ENCODE measurements at regions not wholly inside any gene's neighbourhood (a gene's known extent, or its start where the extent isn't known, plus 50 kb on each side); places are given as distances from the start of the nearest gene placed in this dataset.

GRCh38 chr9:11103525-11103924 lies 490.7 kb upstream of the PTPRD start:
- Histone ChIP-seq H3K4me1 (ENCODE audit: control insufficient read depth, insufficient read depth, low read length) (no peaks in the 10 kb centered on the region), H3K4me3 (ENCODE audit: low read length) (no peak overlapping the region), H3K27me3 (ENCODE audit: control insufficient read depth, insufficient read depth, low read length) (no peaks in the 10 kb centered on the region), H3K9me3 (ENCODE audit: control insufficient read depth, insufficient read depth, low read length) (peaks cover 24% of the 10 kb centered on the region), H3K27ac (ENCODE audit: low read length) (no peak overlapping the region), H3K36me3 (ENCODE audit: control insufficient read depth, insufficient read depth, low read length) (no peaks in the 10 kb centered on the region)
- Mint-ChIP-seq H3K27me3 (ENCODE audit: low read depth in 2 of 2) (no peaks in the 10 kb centered on the region), H3K9me3 (peaks cover 18 to 23% of the 10 kb centered on the region in 2 donors), H3K27ac (no peak overlapping the region), H3K4me1 (no peaks in the 10 kb centered on the region), H3K36me3 (peaks cover 11% of the 10 kb centered on the region), H3K4me3 (no peak overlapping the region)
- intact Hi-C loops (cut with micrococcal nuclease), result no loop called here
- DNase-seq (no peak), ATAC-seq (no peak)
- no peak for TF ChIP-seq CTCF (IDR thresholded peaks at IDR 0.05)
- WGBS (ENCODE audit: insufficient coverage), result 64% methylated on average over 2 of the region's 2 CpGs

GRCh38 chr9:11107196-11107595 lies 494.4 kb upstream of the PTPRD start:
- Histone ChIP-seq H3K9me3 (ENCODE audit: control insufficient read depth, insufficient read depth, low read length) (peaks cover 22% of the 10 kb centered on the region), H3K36me3 (ENCODE audit: control insufficient read depth, insufficient read depth, low read length) (no peaks in the 10 kb centered on the region), H3K27me3 (ENCODE audit: control insufficient read depth, insufficient read depth, low read length) (no peaks in the 10 kb centered on the region), H3K4me3 (ENCODE audit: low read length) (no peak overlapping the region), H3K27ac (ENCODE audit: low read length) (no peak overlapping the region), H3K4me1 (ENCODE audit: control insufficient read depth, insufficient read depth, low read length) (no peaks in the 10 kb centered on the region)
- Mint-ChIP-seq H3K36me3 (peaks cover 41% of the 10 kb centered on the region), H3K4me3 (no peak overlapping the region), H3K27me3 (ENCODE audit: low read depth in 2 of 2) (no peaks in the 10 kb centered on the region), H3K4me1 (no peaks in the 10 kb centered on the region), H3K27ac (no peak overlapping the region), H3K9me3 (peaks cover 22 to 27% of the 10 kb centered on the region in 2 donors)
- ATAC-seq, result no peak
- 64% methylated on average over 8 of the region's 8 CpGs for WGBS (ENCODE audit: insufficient coverage)
- intact Hi-C loops (cut with micrococcal nuclease), result no loop called here
- TF ChIP-seq CTCF (IDR thresholded peaks at IDR 0.05), result no peak
- DNase-seq, result no peak

- Histone ChIP-seq H3K27ac (ENCODE audit: low read length) (no peak overlapping the region), H3K4me1 (ENCODE audit: control insufficient read depth, insufficient read depth, low read length) (no peaks in the 10 kb centered on the region), H3K4me3 (ENCODE audit: low read length) (no peak overlapping the region), H3K36me3 (ENCODE audit: control insufficient read depth, insufficient read depth, low read length) (no peaks in the 10 kb centered on the region), H3K27me3 (ENCODE audit: control insufficient read depth, insufficient read depth, low read length) (no peaks in the 10 kb centered on the region), H3K9me3 (ENCODE audit: control insufficient read depth, insufficient read depth, low read length) (peaks cover 3% of the 10 kb centered on the region)
- DNase-seq (no peak), ATAC-seq (no peak)
- Mint-ChIP-seq H3K36me3 (peaks cover 14% of the 10 kb centered on the region), H3K4me3 (no peak overlapping the region), H3K27ac (no peak overlapping the region), H3K9me3 (peaks cover 9 to 15% of the 10 kb centered on the region in 2 donors), H3K4me1 (no peaks in the 10 kb centered on the region), H3K27me3 (ENCODE audit: low read depth in 2 of 2) (no peaks in the 10 kb centered on the region)
- TF ChIP-seq CTCF (IDR thresholded peaks at IDR 0.05), result no peak
- intact Hi-C loops (cut with micrococcal nuclease), result no loop called here
- 64% methylated on average over 3 of the region's 3 CpGs for WGBS (ENCODE audit: insufficient coverage)
Observed at GRCh38 chr9:11128156-11128555, 515.4 kb upstream of the PTPRD start.

GRCh38 chr9:11135851-11136250 lies 523.0 kb upstream of the PTPRD start:
- DNase-seq (no peak), ATAC-seq (no peak)
- Mint-ChIP-seq H3K9me3 (peaks cover 11 to 14% of the 10 kb centered on the region in 2 donors), H3K4me3 (no peak overlapping the region), H3K4me1 (no peaks in the 10 kb centered on the region), H3K27ac (no peak overlapping the region), H3K36me3 (no peaks in the 10 kb centered on the region), H3K27me3 (ENCODE audit: low read depth in 2 of 2) (no peaks in the 10 kb centered on the region)
- 79% methylated on average over 3 of the region's 3 CpGs for WGBS (ENCODE audit: insufficient coverage)
- Histone ChIP-seq H3K27ac (ENCODE audit: low read length) (no peak overlapping the region), H3K9me3 (ENCODE audit: control insufficient read depth, insufficient read depth, low read length) (peaks cover 3% of the 10 kb centered on the region), H3K4me1 (ENCODE audit: control insufficient read depth, insufficient read depth, low read length) (no peaks in the 10 kb centered on the region), H3K27me3 (ENCODE audit: control insufficient read depth, insufficient read depth, low read length) (no peaks in the 10 kb centered on the region), H3K4me3 (ENCODE audit: low read length) (no peak overlapping the region), H3K36me3 (ENCODE audit: control insufficient read depth, insufficient read depth, low read length) (no peaks in the 10 kb centered on the region)
- intact Hi-C loops (cut with micrococcal nuclease), result no loop called here
- TF ChIP-seq CTCF (IDR thresholded peaks at IDR 0.05), result no peak
